Nephron (organoid): ENCODE measurements at regions not wholly inside any gene's neighbourhood (a gene's known extent, or its start where the extent isn't known, plus 50 kb on each side); places are given as distances from the start of the nearest gene placed in this dataset.

Source experiments
- H3K27ac Mint-ChIP-seq, 3 experiments: 2 replicates each; pipeline ENCODE4 v1.8.0; 2020; ENCODE audit warnings: mixed read lengths in 3 of 3, mild to moderate bottlenecking in 2 of 3, moderate library complexity in 1 of 3
- H3K27me3 Mint-ChIP-seq: 2 replicates; pipeline ENCODE4 v1.8.0; 2021; ENCODE audit warnings: low read depth, mild to moderate bottlenecking, moderate library complexity, mixed read lengths
- H3K36me3 Mint-ChIP-seq: 2 replicates; pipeline ENCODE4 v1.8.0; 2020; ENCODE audit warnings: low read depth, mixed read lengths
- H3K4me1 Mint-ChIP-seq: 2 replicates; pipeline ENCODE4 v1.8.0; 2020; ENCODE audit warnings: mixed read lengths
- H3K4me3 Mint-ChIP-seq, 3 experiments: 2 replicates each; pipeline ENCODE4 v1.8.0; 2020; ENCODE audit warnings: mild to moderate bottlenecking in 3 of 3, mixed read lengths in 3 of 3, moderate library complexity in 2 of 3
- H3K9me3 Mint-ChIP-seq: 2 replicates; pipeline ENCODE4 v1.8.0; 2020; ENCODE audit warnings: mixed read lengths
- TF ChIP-seq, protein P1 (sequence below), 3 experiments: fragments of 200-600 bp; sonication (generic); IDR thresholded peaks; one replicate each; pipeline ENCODE4 v1.5.0; 2021; ENCODE audit warnings: antibody characterized with exemption in 3 of 3; ENCODE audit not compliant: unreplicated experiment in 3 of 3

GRCh38 chr11:43545610-43546009 lies 134.9 kb upstream of the HSD17B12 start:
- peaks cover 6% of the 10 kb centered on the region for H3K9me3 Mint-ChIP-seq
- H3K27ac Mint-ChIP-seq: no peak overlapping the region
- TF ChIP-seq, protein P1, sequence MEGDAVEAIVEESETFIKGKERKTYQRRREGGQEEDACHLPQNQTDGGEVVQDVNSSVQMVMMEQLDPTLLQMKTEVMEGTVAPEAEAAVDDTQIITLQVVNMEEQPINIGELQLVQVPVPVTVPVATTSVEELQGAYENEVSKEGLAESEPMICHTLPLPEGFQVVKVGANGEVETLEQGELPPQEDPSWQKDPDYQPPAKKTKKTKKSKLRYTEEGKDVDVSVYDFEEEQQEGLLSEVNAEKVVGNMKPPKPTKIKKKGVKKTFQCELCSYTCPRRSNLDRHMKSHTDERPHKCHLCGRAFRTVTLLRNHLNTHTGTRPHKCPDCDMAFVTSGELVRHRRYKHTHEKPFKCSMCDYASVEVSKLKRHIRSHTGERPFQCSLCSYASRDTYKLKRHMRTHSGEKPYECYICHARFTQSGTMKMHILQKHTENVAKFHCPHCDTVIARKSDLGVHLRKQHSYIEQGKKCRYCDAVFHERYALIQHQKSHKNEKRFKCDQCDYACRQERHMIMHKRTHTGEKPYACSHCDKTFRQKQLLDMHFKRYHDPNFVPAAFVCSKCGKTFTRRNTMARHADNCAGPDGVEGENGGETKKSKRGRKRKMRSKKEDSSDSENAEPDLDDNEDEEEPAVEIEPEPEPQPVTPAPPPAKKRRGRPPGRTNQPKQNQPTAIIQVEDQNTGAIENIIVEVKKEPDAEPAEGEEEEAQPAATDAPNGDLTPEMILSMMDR (IDR thresholded peaks at IDR 0.05; ENCODE audit: unreplicated experiment in 3 of 3): no peak

GRCh38 chr11:43546561-43547429 lies 133.7 kb upstream of the HSD17B12 start:
- no peak overlapping the region for H3K27ac Mint-ChIP-seq
- peaks cover 58% of the 10 kb centered on the region for H3K27me3 Mint-ChIP-seq
- H3K4me1 Mint-ChIP-seq: no peaks in the 10 kb centered on the region
- H3K9me3 Mint-ChIP-seq: peaks cover 6% of the 10 kb centered on the region
- TF ChIP-seq, protein P1 (IDR thresholded peaks at IDR 0.05; ENCODE audit: unreplicated experiment in 3 of 3): no peak
- H3K36me3 Mint-ChIP-seq: no peaks in the 10 kb centered on the region
- H3K4me3 Mint-ChIP-seq: peak overlapping the region; percentile 66 to 77 (median 73)

More at GRCh38 chr11:43545610-43546009, 134.9 kb upstream of the HSD17B12 start:
- Mint-ChIP-seq H3K36me3 (no peaks in the 10 kb centered on the region), H3K4me1 (no peaks in the 10 kb centered on the region), H3K4me3 (no peak overlapping the region), H3K27me3 (peaks cover 59% of the 10 kb centered on the region)

- Mint-ChIP-seq H3K9me3 (peaks cover 6% of the 10 kb centered on the region), H3K4me3 (peak overlapping the region in 2 of 3 experiments; percentile 66 to 73), H3K27ac (no peak overlapping the region), H3K27me3 (peaks cover 57% of the 10 kb centered on the region), H3K4me1 (no peaks in the 10 kb centered on the region), H3K36me3 (no peaks in the 10 kb centered on the region)
- TF ChIP-seq, protein P1 (IDR thresholded peaks at IDR 0.05; ENCODE audit: unreplicated experiment in 3 of 3): no peak
Measured at GRCh38 chr11:43547430-43547831, 133.1 kb upstream of the HSD17B12 start.

- Mint-ChIP-seq H3K4me1 (no peaks in the 10 kb centered on the region), H3K36me3 (no peaks in the 10 kb centered on the region), H3K9me3 (peaks cover 6% of the 10 kb centered on the region), H3K4me3 (peak overlapping the region in 2 of 3 experiments; percentile 38 to 51), H3K27ac (no peak overlapping the region), H3K27me3 (peaks cover 54% of the 10 kb centered on the region)
- TF ChIP-seq, protein P1 (IDR thresholded peaks at IDR 0.05; ENCODE audit: unreplicated experiment in 3 of 3): no peak
Measured at GRCh38 chr11:43547889-43548381, 132.6 kb upstream of the HSD17B12 start.

- Mint-ChIP-seq H3K36me3 (no peaks in the 10 kb centered on the region), H3K9me3 (peaks cover 3% of the 10 kb centered on the region), H3K27ac (no peak overlapping the region), H3K4me3 (peak overlapping the region in 2 of 3 experiments; percentile 26 to 48), H3K27me3 (peaks cover 59% of the 10 kb centered on the region), H3K4me1 (peaks cover 6% of the 10 kb centered on the region)
- TF ChIP-seq, protein P1 (IDR thresholded peaks at IDR 0.05; ENCODE audit: unreplicated experiment in 3 of 3): no peak
Measured at GRCh38 chr11:43548916-43549315, 131.6 kb upstream of the HSD17B12 start.
